ENCODE measurements at regions not wholly inside any gene's neighbourhood (a gene's known extent, or its start where the extent isn't known, plus 50 kb on each side); places are given as distances from the start of the nearest gene placed in this dataset.

GRCh38 chr10:36017137-36017536, 375.0 kb upstream of the FZD8 start:
- H2AFZ ChIP-seq (ENCODE audit: low read depth, low read length): no peak overlapping the region
- H3K4me3 ChIP-seq (ENCODE audit: low read length): no peak overlapping the region
- H3K27ac ChIP-seq (ENCODE audit: low read length): no peak overlapping the region
- H3K9me3 ChIP-seq (ENCODE audit: insufficient read depth, low read length): no peaks in the 10 kb centered on the region
- no peaks in the 10 kb centered on the region for H3K79me2 ChIP-seq (ENCODE audit: low read length)
- TF ChIP-seq CTCF (IDR thresholded peaks at IDR 0.05; ENCODE audit: low read depth, low read length): no peak
- no peak for TF ChIP-seq EZH2phosphoT487 (IDR thresholded peaks at IDR 0.05; ENCODE audit: low read depth)
- H3K27me3 ChIP-seq (ENCODE audit: low read depth, low read length): no peaks in the 10 kb centered on the region
- no peaks in the 10 kb centered on the region for H3K4me1 ChIP-seq (ENCODE audit: low read length)
- no peak overlapping the region for H3K4me2 ChIP-seq (ENCODE audit: low read length)
- H4K20me1 ChIP-seq (ENCODE audit: insufficient read depth, low read length): no peaks in the 10 kb centered on the region
- H3K9ac ChIP-seq (ENCODE audit: low read length): no peak overlapping the region
- no peaks in the 10 kb centered on the region for H3K36me3 ChIP-seq (replicated peaks; ENCODE audit: low read depth, low read length)

GRCh38 chr10:36007369-36007768, 365.3 kb upstream of the FZD8 start:
- Histone ChIP-seq H3K9ac (ENCODE audit: low read length) (no peak overlapping the region), H4K20me1 (ENCODE audit: insufficient read depth, low read length) (no peaks in the 10 kb centered on the region), H3K4me3 (ENCODE audit: low read length) (no peak overlapping the region), H3K9me3 (ENCODE audit: insufficient read depth, low read length) (no peaks in the 10 kb centered on the region), H3K27ac (ENCODE audit: low read length) (no peak overlapping the region), H3K79me2 (ENCODE audit: low read length) (no peaks in the 10 kb centered on the region), H3K4me2 (ENCODE audit: low read length) (no peak overlapping the region), H3K36me3 (replicated peaks; ENCODE audit: low read depth, low read length) (no peaks in the 10 kb centered on the region), H3K27me3 (ENCODE audit: low read depth, low read length) (no peaks in the 10 kb centered on the region), H3K4me1 (ENCODE audit: low read length) (no peaks in the 10 kb centered on the region), H2AFZ (ENCODE audit: low read depth, low read length) (no peak overlapping the region)
- no peak for TF ChIP-seq EZH2phosphoT487 (IDR thresholded peaks at IDR 0.05; ENCODE audit: low read depth)
- no peak for TF ChIP-seq CTCF (IDR thresholded peaks at IDR 0.05; ENCODE audit: low read depth, low read length)

- Histone ChIP-seq H3K4me3 (ENCODE audit: low read length) (no peak overlapping the region), H3K4me1 (ENCODE audit: low read length) (no peaks in the 10 kb centered on the region), H4K20me1 (ENCODE audit: insufficient read depth, low read length) (no peaks in the 10 kb centered on the region), H3K4me2 (ENCODE audit: low read length) (no peak overlapping the region), H3K9me3 (ENCODE audit: insufficient read depth, low read length) (no peaks in the 10 kb centered on the region), H3K9ac (ENCODE audit: low read length) (no peak overlapping the region), H2AFZ (ENCODE audit: low read depth, low read length) (no peak overlapping the region), H3K27me3 (ENCODE audit: low read depth, low read length) (no peaks in the 10 kb centered on the region), H3K79me2 (ENCODE audit: low read length) (no peaks in the 10 kb centered on the region), H3K36me3 (replicated peaks; ENCODE audit: low read depth, low read length) (no peaks in the 10 kb centered on the region), H3K27ac (ENCODE audit: low read length) (no peak overlapping the region)
- TF ChIP-seq CTCF (IDR thresholded peaks at IDR 0.05; ENCODE audit: low read depth, low read length) (no peak), EZH2phosphoT487 (IDR thresholded peaks at IDR 0.05; ENCODE audit: low read depth) (no peak)
These were observed 361.6 kb upstream of the FZD8 start for GRCh38 chr10:36003688-36004087.

- Histone ChIP-seq H3K27ac (ENCODE audit: low read length) (no peak overlapping the region), H3K4me3 (ENCODE audit: low read length) (no peak overlapping the region), H3K4me2 (ENCODE audit: low read length) (no peak overlapping the region), H4K20me1 (ENCODE audit: insufficient read depth, low read length) (no peaks in the 10 kb centered on the region), H3K79me2 (ENCODE audit: low read length) (no peaks in the 10 kb centered on the region), H3K4me1 (ENCODE audit: low read length) (no peaks in the 10 kb centered on the region), H3K27me3 (ENCODE audit: low read depth, low read length) (no peaks in the 10 kb centered on the region), H3K36me3 (replicated peaks; ENCODE audit: low read depth, low read length) (no peaks in the 10 kb centered on the region), H2AFZ (ENCODE audit: low read depth, low read length) (no peak overlapping the region), H3K9me3 (ENCODE audit: insufficient read depth, low read length) (no peaks in the 10 kb centered on the region), H3K9ac (ENCODE audit: low read length) (no peak overlapping the region)
- TF ChIP-seq EZH2phosphoT487 (IDR thresholded peaks at IDR 0.05; ENCODE audit: low read depth): no peak
These were observed 361.0 kb upstream of the FZD8 start for GRCh38 chr10:36003031-36003600.

Data from OCI-LY3 (cell line).